C1 segment of cervical spinal cord (tissue), 14 donors: ENCODE measurements at regions not wholly inside any gene's neighbourhood (a gene's known extent, or its start where the extent isn't known, plus 50 kb on each side); places are given as distances from the start of the nearest gene placed in this dataset.

Experiments used
- DNase-seq, 14 donors: peaks; one replicate each; lab custom pipeline; 2025; lab: John Stamatoyannopoulos, UW

- no peak for DNase-seq
Measured at GRCh38 chr6:135798751-135799515, 52.6 kb upstream of the PDE7B start.
